ENCODE measurements at regions not wholly inside any gene's neighbourhood (a gene's known extent, or its start where the extent isn't known, plus 50 kb on each side); places are given as distances from the start of the nearest gene placed in this dataset.

- CTCF ChIA-PET, result no interaction called here
- POLR2A ChIA-PET, result no interaction called here
- TF ChIP-seq CTCF (IDR thresholded peaks at IDR 0.05; ENCODE audit: insufficient read depth, low read length, missing control alignments), result no peak
- no peak overlapping the region for H3K4me3 ChIP-seq (ENCODE audit: low read depth, low read length)
- DNase-seq (ENCODE audit: low read depth, low spot score), result no peak
Observed at GRCh38 chr16:6106061-6106460, 1008.5 kb upstream of the EEF2KMT start.

- no peak for DNase-seq (ENCODE audit: low read depth, low spot score)
- POLR2A ChIA-PET, result no interaction called here
- CTCF ChIA-PET, result no interaction called here
- H3K4me3 ChIP-seq (ENCODE audit: low read depth, low read length), result no peak overlapping the region
- TF ChIP-seq CTCF (IDR thresholded peaks at IDR 0.05; ENCODE audit: insufficient read depth, low read length, missing control alignments), result no peak
Observed at GRCh38 chr16:6105115-6105514, 1007.5 kb upstream of the EEF2KMT start.

GRCh38 chr16:6104428-6104827 is 1006.8 kb upstream of the EEF2KMT start:
- POLR2A ChIA-PET, result no interaction called here
- H3K4me3 ChIP-seq (ENCODE audit: low read depth, low read length), result no peak overlapping the region
- TF ChIP-seq CTCF (IDR thresholded peaks at IDR 0.05; ENCODE audit: insufficient read depth, low read length, missing control alignments), result no peak
- no peak for DNase-seq (ENCODE audit: low read depth, low spot score)
- CTCF ChIA-PET, result no interaction called here

- CTCF ChIA-PET, result no interaction called here
- no peak for DNase-seq (ENCODE audit: low read depth, low spot score)
- no peak overlapping the region for H3K4me3 ChIP-seq (ENCODE audit: low read depth, low read length)
- no peak for TF ChIP-seq CTCF (IDR thresholded peaks at IDR 0.05; ENCODE audit: insufficient read depth, low read length, missing control alignments)
- POLR2A ChIA-PET, result no interaction called here
Observed at GRCh38 chr16:6103561-6103960, 1006.0 kb upstream of the EEF2KMT start.

- no peak for TF ChIP-seq CTCF (IDR thresholded peaks at IDR 0.05; ENCODE audit: insufficient read depth, low read length, missing control alignments)
- CTCF ChIA-PET, result no interaction called here
- no peak for DNase-seq (ENCODE audit: low read depth, low spot score)
- POLR2A ChIA-PET, result no interaction called here
- no peak overlapping the region for H3K4me3 ChIP-seq (ENCODE audit: low read depth, low read length)
Observed at GRCh38 chr16:6099102-6099501, 1001.5 kb upstream of the EEF2KMT start.

GRCh38 chr16:6096931-6097670 is 999.5 kb upstream of the EEF2KMT start:
- no peak for TF ChIP-seq CTCF (IDR thresholded peaks at IDR 0.05; ENCODE audit: insufficient read depth, low read length, missing control alignments)
- no peak for DNase-seq (ENCODE audit: low read depth, low spot score)

More at GRCh38 chr16:6096931-6097670, 999.5 kb upstream of the EEF2KMT start:
- CTCF ChIA-PET, result interaction anchor here (1.4 kb wide), 1 partner anchor 16 kb away, joined by 3 read pairs; no protein-coding TSS in a partner anchor
- POLR2A ChIA-PET, result no interaction called here
- no peak overlapping the region for H3K4me3 ChIP-seq (ENCODE audit: low read depth, low read length)

Data from AG04449 (cell line).